ENCODE measurements at regions not wholly inside any gene's neighbourhood (a gene's known extent, or its start where the extent isn't known, plus 50 kb on each side); places are given as distances from the start of the nearest gene placed in this dataset.

DNA sequence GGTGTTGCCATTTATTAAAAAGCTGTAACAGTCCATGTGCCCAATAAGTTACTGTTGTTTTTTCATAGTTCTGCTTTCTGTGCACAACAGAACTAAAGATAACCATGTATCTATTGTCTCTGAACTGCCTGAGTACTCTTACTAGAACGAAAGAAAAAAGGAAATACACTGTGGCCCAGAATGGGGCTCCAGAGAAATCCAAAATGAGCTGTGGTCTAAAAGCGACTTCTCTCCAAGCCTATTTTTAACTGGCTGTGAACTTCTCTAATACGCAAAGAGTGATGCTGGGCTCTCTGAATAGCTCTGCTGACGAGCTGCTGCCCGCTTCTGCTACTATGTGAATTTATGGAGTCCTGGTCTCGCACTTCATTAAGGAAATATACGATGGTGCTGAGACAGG is 56.2 kb upstream of the LPP start:
- H3K27me3 ChIP-seq (replicated peaks; ENCODE audit: insufficient read depth) = no peaks in the 10 kb centered on the region
- H3K4me3 ChIP-seq = no peak overlapping the region
- peaks cover 3% of the 10 kb centered on the region for H3K9me3 ChIP-seq
- no peak for ATAC-seq (ENCODE audit: insufficient number of reproducible peaks, low FRiP score, low read depth)
- DNase-seq (ENCODE audit: low spot score) = no peak
- TF ChIP-seq, protein P1, sequence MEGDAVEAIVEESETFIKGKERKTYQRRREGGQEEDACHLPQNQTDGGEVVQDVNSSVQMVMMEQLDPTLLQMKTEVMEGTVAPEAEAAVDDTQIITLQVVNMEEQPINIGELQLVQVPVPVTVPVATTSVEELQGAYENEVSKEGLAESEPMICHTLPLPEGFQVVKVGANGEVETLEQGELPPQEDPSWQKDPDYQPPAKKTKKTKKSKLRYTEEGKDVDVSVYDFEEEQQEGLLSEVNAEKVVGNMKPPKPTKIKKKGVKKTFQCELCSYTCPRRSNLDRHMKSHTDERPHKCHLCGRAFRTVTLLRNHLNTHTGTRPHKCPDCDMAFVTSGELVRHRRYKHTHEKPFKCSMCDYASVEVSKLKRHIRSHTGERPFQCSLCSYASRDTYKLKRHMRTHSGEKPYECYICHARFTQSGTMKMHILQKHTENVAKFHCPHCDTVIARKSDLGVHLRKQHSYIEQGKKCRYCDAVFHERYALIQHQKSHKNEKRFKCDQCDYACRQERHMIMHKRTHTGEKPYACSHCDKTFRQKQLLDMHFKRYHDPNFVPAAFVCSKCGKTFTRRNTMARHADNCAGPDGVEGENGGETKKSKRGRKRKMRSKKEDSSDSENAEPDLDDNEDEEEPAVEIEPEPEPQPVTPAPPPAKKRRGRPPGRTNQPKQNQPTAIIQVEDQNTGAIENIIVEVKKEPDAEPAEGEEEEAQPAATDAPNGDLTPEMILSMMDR (IDR thresholded peaks at IDR 0.05) = no peak
- no peak overlapping the region for H3K27ac ChIP-seq
- no peaks in the 10 kb centered on the region for H3K4me1 ChIP-seq (ENCODE audit: control insufficient read depth in 1 of 2, low read depth in 2 of 2)
- no peaks in the 10 kb centered on the region for H3K36me3 ChIP-seq

DNA sequence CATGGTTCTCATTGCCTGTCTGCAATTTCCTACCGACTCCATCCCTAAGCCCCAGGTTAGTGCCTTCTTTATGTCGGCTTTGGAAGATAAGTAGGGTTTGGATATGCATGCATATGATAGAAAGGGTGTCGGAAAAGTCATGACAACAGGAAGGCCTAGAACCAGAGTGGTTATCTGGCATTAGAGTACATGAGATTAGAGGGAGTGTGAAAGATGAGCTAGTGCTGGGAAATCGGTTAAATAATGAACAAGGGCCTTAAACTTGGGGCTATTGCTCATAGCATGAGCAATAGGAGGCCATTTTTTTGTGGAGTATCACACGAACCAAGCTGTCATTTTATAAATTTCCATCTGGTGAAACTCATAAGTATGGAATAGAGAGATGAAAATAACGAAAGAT is 54.0 kb upstream of the LPP start:
- Histone ChIP-seq H3K9me3 (peaks cover 3% of the 10 kb centered on the region), H3K4me3 (no peak overlapping the region), H3K27ac (no peak overlapping the region), H3K36me3 (no peaks in the 10 kb centered on the region), H3K4me1 (ENCODE audit: control insufficient read depth in 1 of 2, low read depth in 2 of 2) (no peaks in the 10 kb centered on the region), H3K27me3 (replicated peaks; ENCODE audit: insufficient read depth) (no peaks in the 10 kb centered on the region)
- TF ChIP-seq, protein P1 (IDR thresholded peaks at IDR 0.05) = no peak
- ATAC-seq (ENCODE audit: insufficient number of reproducible peaks, low FRiP score, low read depth) = no peak
- DNase-seq (ENCODE audit: low spot score) = no peak

DNA sequence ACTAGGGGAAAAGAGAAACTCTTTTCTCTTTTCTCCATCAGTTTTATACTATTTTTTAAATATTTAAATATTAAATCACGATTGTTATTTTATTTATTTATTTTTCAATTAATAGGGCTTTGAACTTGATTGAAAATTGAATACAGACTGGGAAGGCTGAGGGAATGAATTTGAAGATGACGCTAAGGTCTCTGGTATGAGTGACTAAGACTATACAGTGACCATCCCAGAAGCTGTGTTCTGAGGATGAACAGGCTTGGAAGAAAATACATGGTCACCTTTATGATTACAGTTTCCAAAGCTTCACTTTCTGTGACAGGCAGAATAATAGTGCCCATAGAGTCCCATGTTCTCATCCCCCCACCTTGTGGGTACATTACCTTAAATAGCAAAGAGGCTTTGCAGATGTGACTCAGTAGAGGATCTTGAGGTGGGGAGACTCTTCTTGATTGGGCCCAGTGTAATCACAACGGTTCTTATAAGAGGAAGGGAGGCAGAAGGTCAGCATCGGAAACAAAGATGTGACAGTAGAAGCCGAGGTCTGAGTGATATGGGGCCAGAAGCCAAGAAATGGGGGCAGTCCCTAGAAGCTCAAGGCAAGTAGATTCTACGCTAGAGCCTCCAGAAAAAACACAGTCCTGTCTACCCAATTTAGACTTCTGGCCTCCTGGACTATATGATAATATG is 51.0 kb upstream of the LPP start:
- TF ChIP-seq, protein P1 (IDR thresholded peaks at IDR 0.05) = no peak
- H3K27me3 ChIP-seq (replicated peaks; ENCODE audit: insufficient read depth) = no peaks in the 10 kb centered on the region
- ATAC-seq (ENCODE audit: insufficient number of reproducible peaks, low FRiP score, low read depth) = no peak
- H3K36me3 ChIP-seq = no peaks in the 10 kb centered on the region
- H3K9me3 ChIP-seq = peaks cover 3% of the 10 kb centered on the region
- no peak for DNase-seq (ENCODE audit: low spot score)
- H3K4me1 ChIP-seq (ENCODE audit: control insufficient read depth in 1 of 2, low read depth in 2 of 2) = no peaks in the 10 kb centered on the region
- H3K4me3 ChIP-seq = no peak overlapping the region
- H3K27ac ChIP-seq = no peak overlapping the region

DNA sequence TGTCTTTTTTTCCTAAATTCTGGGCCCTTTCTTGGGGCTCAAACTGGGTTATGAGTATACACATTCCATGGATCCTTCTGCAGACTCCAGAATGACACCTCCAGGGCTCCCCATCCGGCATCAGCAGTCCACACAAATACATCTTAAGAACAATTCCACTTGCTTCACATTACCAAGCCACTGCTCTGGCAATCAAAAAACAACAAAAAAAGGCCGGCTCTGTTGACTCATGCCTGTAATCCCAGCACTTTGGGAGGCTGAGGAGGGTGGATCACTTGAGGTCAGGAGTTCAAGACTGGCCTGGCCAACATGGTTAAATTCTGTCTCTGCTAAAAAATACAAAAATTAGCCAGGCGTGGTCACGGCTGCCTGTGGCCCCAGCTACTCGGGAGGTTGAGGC is 49.9 kb upstream of the LPP start:
- Histone ChIP-seq H3K27ac (no peak overlapping the region), H3K9me3 (peaks cover 3% of the 10 kb centered on the region), H3K27me3 (replicated peaks; ENCODE audit: insufficient read depth) (no peaks in the 10 kb centered on the region), H3K4me1 (ENCODE audit: control insufficient read depth in 1 of 2, low read depth in 2 of 2) (no peaks in the 10 kb centered on the region), H3K4me3 (no peak overlapping the region), H3K36me3 (no peaks in the 10 kb centered on the region)
- no peak for ATAC-seq (ENCODE audit: insufficient number of reproducible peaks, low FRiP score, low read depth)
- DNase-seq (ENCODE audit: low spot score) = no peak
- TF ChIP-seq, protein P1 (IDR thresholded peaks at IDR 0.05) = no peak
